Right forelimb (tissue), 1 donor: ENCODE measurements at regions not wholly inside any gene's neighbourhood (a gene's known extent, or its start where the extent isn't known, plus 50 kb on each side); places are given as distances from the start of the nearest gene placed in this dataset.

Source experiments
- DNase-seq: peaks from one replicate; pipeline ENCODE4 v3.0.0-alpha.2; 2018

DNA sequence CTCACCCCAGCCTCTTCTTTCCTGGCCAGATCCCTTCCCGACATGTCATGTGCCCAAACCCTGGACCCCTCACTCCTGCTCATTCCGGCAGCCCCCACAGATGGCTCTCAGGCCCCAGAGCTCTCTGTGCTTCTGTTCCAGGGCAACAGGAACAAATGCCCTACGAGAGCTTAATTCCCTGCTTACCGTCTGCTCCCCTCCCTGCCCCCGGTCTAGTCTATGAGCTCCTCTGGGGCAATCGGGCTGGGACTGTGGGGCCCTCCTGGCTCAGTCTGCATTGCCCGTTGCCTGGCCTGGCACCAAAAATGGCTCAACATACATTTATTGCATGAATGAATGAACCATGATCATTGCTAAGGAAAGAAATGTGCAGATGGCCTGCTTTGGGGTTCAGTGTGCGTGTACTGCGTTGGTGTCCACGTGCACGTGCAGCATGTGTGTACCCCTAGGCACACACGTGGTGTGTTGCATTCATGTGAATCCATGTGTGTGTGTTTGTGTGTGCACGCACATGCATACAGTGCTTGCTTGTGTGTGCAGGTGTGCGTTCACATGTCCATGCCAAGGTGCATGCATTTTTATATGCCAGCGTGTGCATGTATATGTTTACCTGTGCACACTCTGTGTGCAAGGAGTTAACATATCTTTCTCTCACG, 201.2 kb upstream of the IER5L start:
- no peak for DNase-seq

GRCh38 chr9:129377931-129378661, 200.0 kb upstream of the IER5L start:
- no peak for DNase-seq

DNA sequence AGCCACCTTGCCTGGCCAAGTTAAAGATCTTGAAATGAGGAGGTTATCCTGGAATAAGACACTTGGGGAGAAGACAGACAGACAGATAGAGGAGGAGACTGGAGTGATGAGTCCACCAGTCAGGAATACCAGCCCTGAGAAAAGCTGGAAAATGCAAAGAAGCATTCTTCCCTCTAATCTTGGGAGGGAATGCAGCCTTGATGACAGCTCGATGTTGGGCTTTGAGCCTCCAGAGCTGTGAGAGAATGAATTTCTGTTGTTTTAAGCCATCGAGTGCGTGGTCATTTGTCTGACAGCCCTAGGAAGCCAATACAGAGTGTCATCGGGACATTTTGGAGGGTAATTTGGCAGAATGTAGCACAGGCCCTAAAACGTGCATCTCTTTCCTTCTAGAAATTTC, 199.1 kb upstream of the IER5L start:
- no peak for DNase-seq

GRCh38 chr9:129375845-129376244, 197.8 kb upstream of the IER5L start:
- DNase-seq: no peak

- no peak for DNase-seq
These were observed 196.6 kb upstream of the IER5L start for GRCh38 chr9:129374651-129375050.

- no peak for DNase-seq
These were observed 196.2 kb upstream of the IER5L start for GRCh38 chr9:129374231-129374630.

GRCh38 chr9:129373361-129373760, 195.3 kb upstream of the IER5L start:
- no peak for DNase-seq

- no peak for DNase-seq
These were observed 192.7 kb upstream of the IER5L start for GRCh38 chr9:129370770-129371169.

DNA sequence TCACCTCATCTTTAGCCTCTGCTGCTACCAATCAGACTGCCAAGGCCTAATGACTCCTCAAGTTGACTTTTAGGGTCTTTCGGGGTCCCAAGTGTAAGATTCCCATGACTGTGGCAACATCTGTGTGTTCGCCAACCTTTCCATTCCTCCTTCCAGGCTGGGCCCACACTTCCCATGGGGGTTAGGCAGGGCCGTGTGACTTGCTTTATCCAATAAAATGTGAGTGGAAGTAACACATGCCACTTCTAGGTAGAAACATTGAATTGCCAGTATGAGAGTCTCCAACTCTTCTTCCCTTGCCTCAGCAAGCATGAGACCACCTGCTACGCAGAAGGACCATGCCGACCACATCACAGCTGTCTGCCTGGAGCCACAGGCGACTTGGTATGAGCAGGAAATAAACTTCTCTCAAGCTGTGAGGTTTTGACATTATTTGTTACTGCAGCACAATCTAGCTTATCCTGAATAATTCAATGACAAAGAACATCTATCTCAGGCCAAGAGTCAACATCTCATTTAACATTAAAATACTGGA, 190.4 kb upstream of the IER5L start:
- DNase-seq: no peak

DNA sequence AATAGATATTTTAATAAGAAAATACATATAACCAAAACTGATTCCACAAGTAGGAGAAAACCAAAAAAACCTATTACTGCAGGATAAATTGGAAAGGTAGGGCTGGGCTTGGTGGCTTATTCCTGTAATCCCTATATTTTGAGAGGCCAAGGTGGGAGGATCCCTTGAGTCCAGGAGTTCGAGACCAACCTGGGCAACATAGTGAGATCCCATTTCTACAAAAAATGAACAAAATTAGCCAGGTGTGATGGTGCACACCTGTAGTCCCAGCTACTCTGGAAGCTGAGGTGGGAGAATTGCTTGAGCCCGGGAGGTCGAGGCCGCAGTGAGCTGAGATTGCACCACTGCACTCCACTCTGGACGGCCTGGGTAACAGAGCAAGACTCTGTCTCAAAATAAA, 189.2 kb upstream of the IER5L start:
- DNase-seq: no peak

- no peak for DNase-seq
These were observed 187.1 kb upstream of the IER5L start for GRCh38 chr9:129365196-129365595.

GRCh38 chr9:129363216-129363873, 185.3 kb upstream of the IER5L start:
- no peak for DNase-seq

- no peak for DNase-seq
These were observed 184.4 kb upstream of the IER5L start for GRCh38 chr9:129362287-129363000.

DNA sequence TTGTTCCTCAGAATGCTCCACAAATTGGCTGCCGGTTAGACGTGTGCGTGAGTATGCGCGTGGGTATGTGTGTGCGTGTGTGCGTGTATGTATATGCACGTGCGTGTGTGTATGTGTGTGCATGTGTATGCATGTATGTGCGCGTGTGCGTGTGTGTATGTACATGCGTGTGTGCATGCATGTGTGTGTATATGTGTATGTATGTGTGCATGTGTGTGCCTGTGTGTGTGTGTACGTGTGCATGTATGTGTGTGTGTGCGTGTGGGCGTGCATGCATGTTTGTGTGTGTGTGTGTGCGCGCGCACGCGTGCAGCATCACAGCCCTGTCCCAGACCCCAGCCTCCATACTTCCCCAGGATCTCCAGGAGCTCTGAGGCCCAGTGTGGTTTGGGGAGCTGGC, 183.1 kb upstream of the IER5L start:
- DNase-seq: no peak

DNA sequence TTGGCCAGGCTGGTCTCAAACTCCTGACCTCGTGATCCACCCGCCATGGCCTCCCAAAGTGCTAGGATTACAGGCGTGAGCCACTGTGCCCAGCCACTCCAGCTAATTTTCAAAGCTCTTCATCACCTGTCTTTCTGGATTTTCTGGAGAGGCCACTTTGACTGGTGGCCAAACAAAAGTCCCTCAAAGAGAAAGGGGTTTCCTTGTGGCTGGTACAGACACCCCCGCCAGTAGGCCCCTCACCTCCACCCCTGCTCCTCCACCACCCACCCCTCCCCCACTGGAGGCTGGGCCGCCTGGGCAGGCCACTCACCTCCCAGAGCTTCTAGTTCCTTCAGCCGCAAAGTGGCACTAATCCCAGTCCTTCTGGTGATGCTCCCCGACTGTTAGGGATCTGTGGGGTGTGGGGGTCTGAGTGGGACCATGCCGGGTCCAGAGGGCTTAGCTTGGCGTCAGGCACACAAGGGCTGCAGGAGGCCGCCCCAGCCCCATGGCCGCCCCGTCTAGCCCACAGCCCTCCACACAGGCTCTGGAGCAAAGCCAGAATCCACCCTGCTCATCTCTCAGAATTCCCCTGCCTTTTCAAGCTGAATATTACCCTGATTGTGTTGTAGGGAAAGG, 182.0 kb upstream of the IER5L start:
- no peak for DNase-seq

DNA sequence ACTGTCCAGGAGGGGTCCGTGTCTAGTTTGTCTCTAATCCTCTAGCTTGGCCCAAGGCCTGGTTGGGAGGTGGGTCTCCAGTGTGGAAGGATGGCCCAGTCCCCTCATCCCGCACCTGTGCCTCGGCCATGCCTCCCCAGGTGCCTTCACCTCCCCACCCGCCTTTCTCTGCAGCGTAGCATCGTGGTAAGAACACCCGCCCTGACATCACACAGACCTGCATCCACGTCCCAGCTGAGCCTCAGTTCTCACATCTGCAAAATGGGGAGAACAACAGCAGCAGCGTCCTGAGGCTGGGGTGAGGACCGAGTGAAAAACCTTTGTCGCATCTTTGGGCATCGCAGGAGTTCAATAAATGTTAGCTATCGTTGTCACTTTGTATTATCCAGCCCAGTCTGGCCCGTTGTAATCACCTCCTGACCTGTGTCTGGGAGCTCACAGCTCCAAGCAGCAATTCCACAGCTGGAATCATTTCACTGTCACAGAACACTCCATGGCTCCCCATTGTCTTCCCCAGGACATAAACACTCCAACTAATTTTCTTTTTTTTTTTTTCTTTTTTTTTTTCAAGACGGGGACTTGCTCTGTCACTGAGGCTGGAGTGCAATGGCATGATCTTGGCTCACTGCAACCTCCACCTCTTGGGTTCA, 181.2 kb upstream of the IER5L start:
- no peak for DNase-seq

DNA sequence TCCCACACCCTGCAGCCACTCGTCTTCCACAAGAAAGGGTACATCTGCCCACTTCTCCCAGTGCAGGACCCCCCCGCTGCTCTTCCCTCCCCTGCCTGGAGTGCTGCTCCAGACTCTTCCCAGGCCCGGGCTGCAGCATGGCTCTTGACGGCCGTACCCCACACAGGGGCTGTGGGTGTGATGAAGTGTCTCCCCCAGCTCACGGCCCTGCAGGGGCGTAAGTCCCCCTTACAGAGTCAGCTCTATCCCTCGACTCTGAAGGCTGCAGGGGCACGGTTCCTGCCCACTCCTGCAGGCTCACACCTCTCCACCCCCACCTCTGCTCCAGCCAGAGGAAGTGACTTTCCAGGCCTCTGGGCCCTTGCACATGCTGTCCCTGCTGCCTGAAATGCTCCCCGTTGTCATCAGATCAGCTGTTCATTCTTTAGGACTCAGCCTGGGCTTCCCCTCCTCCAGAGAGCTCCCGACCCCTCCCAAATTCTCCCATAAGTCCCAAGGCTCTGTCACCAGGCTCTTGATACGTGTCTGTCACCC, 180.6 kb upstream of the IER5L start:
- DNase-seq: no peak

DNA sequence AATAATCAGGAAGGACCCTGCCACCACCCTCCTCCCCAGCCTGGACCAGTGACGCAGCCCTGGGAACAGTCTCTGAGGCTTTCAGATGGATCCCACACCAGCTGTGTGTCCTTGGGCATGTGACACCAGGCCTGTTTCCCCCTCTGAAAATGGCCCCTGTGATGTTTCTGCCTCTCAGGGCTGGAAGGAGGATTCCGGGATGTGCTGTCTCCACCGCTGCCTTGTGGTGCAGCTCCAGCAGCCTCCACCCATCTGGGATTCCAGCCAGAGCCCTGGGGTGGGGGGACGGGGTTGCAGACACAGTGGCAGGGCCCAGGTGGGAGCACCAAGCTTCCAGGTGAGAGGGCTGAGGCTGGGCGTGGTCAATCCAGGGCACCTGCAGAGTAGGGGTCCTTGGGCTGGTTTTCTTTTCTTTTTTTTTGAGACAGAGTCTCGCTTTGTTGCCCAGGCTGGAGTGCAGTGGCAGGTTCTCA, 179.7 kb upstream of the IER5L start:
- DNase-seq: no peak

DNA sequence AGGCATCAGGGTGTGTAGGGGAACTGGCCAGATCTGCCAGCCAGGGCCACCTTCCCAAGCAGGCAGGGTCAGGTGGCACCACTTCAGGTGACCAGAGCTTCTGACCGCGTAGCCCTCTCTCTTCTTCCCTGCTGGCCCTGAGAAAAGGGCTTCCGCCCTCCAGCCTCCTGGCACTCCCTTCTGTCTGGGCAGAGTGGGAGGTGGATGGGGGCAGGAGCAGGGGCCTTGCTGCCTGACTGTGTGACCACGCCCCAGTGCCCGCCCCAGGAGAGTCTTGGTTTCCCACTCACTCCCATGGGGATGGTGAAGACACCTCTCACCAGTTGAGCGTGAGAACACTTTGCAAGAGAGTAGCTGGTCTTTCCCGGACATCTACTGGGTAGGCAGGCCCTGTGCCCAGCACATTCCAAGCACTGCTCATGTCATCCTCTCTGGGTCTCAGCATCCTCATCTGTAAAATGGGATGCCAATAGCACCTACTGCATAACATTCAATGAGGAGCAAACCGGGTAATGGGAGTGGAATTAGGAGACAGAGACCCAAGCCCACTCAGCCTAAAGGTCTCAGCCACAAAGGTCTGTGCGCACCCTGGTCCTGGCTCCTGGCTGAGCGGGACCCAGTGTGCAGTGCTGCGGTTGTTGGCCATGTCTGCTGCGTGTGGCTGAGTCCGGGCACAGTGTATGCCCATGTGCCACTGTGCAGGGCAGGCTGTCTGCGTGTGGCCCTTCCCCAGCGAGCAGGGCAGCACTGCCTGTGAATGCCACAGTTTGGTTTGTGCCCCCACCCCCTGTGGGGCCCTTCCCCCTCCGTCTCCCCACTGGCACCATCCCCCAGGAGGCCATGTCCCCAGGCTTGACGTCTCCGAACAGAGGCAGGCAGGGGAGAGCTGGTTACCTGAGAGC, 179.1 kb upstream of the IER5L start:
- no peak for DNase-seq

DNA sequence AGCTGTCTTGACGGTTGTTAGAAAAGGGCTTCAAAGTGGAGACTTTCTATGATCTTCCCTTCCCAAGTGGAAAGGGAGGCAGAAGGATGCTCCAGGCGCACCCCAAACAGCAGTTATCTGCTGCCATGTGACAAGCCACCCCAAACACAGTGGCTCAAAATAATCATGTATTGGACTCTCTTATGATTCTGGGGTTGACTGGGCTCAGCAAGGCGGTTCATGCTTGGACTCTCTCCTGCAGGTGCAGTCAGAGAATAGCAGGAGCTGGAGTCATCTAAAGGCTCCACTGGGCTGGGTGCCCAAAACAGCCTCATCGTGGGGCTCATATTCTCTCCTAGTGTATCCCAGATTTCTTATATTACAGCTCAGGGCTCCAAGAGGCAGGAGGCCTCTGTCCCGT, 177.6 kb upstream of the IER5L start:
- DNase-seq: no peak

GRCh38 chr9:129354498-129354897, 176.4 kb upstream of the IER5L start:
- no peak for DNase-seq
